ENCODE measurements at regions not wholly inside any gene's neighbourhood (a gene's known extent, or its start where the extent isn't known, plus 50 kb on each side); places are given as distances from the start of the nearest gene placed in this dataset.

DNA sequence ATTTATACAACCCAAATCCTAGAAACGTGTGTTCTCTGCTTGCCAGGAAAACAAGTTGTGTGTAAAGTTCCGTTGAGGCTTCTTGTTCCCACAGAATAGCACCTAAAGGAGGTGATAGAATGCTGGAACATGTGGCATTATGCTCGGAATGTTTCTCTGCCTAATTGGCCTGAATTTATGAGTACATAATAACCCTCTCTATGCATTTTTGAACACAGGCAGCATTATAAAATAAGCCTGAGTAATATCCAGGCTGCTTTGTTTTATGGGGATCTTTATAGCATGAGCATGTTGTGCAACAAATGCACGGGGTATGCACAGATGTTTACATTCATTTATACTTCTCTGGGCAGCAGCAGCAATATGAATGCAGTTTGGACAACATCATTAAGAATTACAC is 385.7 kb downstream of the MBD2 start:
- TF ChIP-seq, protein P1, sequence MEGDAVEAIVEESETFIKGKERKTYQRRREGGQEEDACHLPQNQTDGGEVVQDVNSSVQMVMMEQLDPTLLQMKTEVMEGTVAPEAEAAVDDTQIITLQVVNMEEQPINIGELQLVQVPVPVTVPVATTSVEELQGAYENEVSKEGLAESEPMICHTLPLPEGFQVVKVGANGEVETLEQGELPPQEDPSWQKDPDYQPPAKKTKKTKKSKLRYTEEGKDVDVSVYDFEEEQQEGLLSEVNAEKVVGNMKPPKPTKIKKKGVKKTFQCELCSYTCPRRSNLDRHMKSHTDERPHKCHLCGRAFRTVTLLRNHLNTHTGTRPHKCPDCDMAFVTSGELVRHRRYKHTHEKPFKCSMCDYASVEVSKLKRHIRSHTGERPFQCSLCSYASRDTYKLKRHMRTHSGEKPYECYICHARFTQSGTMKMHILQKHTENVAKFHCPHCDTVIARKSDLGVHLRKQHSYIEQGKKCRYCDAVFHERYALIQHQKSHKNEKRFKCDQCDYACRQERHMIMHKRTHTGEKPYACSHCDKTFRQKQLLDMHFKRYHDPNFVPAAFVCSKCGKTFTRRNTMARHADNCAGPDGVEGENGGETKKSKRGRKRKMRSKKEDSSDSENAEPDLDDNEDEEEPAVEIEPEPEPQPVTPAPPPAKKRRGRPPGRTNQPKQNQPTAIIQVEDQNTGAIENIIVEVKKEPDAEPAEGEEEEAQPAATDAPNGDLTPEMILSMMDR (IDR thresholded peaks at IDR 0.05; ENCODE audit: insufficient read depth, low read length, poor library complexity, severe bottlenecking) = no peak
- TF ChIP-seq EZH2phosphoT487 (conservative IDR thresholded peaks at IDR 0.05; ENCODE audit: low read length) = no peak

All from SU-DHL-6 (cell line).